H9 (cell line): ENCODE measurements at regions not wholly inside any gene's neighbourhood (a gene's known extent, or its start where the extent isn't known, plus 50 kb on each side); places are given as distances from the start of the nearest gene placed in this dataset.

ENCODE experiments used
- DNase-seq: peaks from one replicate; pipeline ENCODE4 v3.0.0-alpha.2; 2017
- H2AFZ ChIP-seq: one replicate; pipeline ENCODE4 v1.6.1; 2013; ENCODE audit warnings: mild to moderate bottlenecking, low read length, control low read depth, moderate library complexity
- H2AK5ac ChIP-seq: 2 replicates; pipeline ENCODE4 v1.6.1; 2013; ENCODE audit warnings: low read length, control low read depth, mixed read lengths; ENCODE audit not compliant: insufficient read length
- H2BK120ac ChIP-seq: one replicate; pipeline ENCODE4 v1.6.1; 2013; ENCODE audit warnings: low read depth, mild to moderate bottlenecking, low read length, control low read depth, inconsistent platforms; ENCODE audit not compliant: poor library complexity, severe bottlenecking
- H2BK12ac ChIP-seq: 2 replicates; pipeline ENCODE4 v1.6.1; 2013; ENCODE audit warnings: low read length, control low read depth, mixed read lengths, low read depth; ENCODE audit not compliant: insufficient read length
- H2BK15ac ChIP-seq: 2 replicates; pipeline ENCODE4 v1.6.1; 2013; ENCODE audit warnings: low read depth, low read length, control low read depth
- H2BK20ac ChIP-seq: one replicate; pipeline ENCODE4 v1.6.1; 2013; ENCODE audit warnings: low read depth, mild to moderate bottlenecking, low read length, control low read depth, inconsistent platforms; ENCODE audit not compliant: poor library complexity, severe bottlenecking
- H2BK5ac ChIP-seq: 2 replicates; pipeline ENCODE4 v1.6.1; 2013; ENCODE audit warnings: low read length, control low read depth, mixed read lengths; ENCODE audit not compliant: insufficient read length
- H3K14ac ChIP-seq: 2 replicates; pipeline ENCODE4 v1.6.1; 2013; ENCODE audit warnings: low read length, control low read depth; ENCODE audit not compliant: insufficient read depth
- H3K18ac ChIP-seq: 2 replicates; pipeline ENCODE4 v1.6.1; 2013; ENCODE audit warnings: low read depth, mild to moderate bottlenecking, mixed read lengths, low read length, control low read depth; ENCODE audit not compliant: insufficient read length
- H3K23ac ChIP-seq: 2 replicates; pipeline ENCODE4 v1.6.1; 2013; ENCODE audit warnings: low read length, control low read depth, mixed read lengths, low read depth; ENCODE audit not compliant: insufficient read length
- H3K23me2 ChIP-seq: 2 replicates; pipeline ENCODE4 v1.6.1; 2013; ENCODE audit warnings: low read depth, mild to moderate bottlenecking, mixed read lengths, low read length, control low read depth; ENCODE audit not compliant: insufficient read length, poor library complexity, severe bottlenecking
- H3K27ac ChIP-seq: 2 replicates; pipeline ENCODE4 v1.5.1; 2013; ENCODE audit warnings: low read length, control low read depth, mixed read lengths, low read depth; ENCODE audit not compliant: insufficient read length
- H3K27me3 ChIP-seq: 2 replicates; pipeline ENCODE4 v1.6.1; 2013; ENCODE audit warnings: low read length, control low read depth, inconsistent platforms; ENCODE audit not compliant: insufficient read depth
- H3K4ac ChIP-seq: 2 replicates; pipeline ENCODE4 v1.6.1; 2013; ENCODE audit warnings: low read depth, mild to moderate bottlenecking, control low read depth, inconsistent platforms, low read length, moderate library complexity
- H3K4me1 ChIP-seq: 2 replicates; pipeline ENCODE4 v1.6.1; 2013; ENCODE audit warnings: low read length, control low read depth, inconsistent platforms; ENCODE audit not compliant: insufficient read depth
- H3K4me2 ChIP-seq: 2 replicates; pipeline ENCODE4 v1.6.1; 2013; ENCODE audit warnings: low read length, control low read depth, mixed read lengths; ENCODE audit not compliant: insufficient read length, insufficient read depth
- H3K56ac ChIP-seq: 2 replicates; pipeline ENCODE4 v1.6.1; 2013; ENCODE audit warnings: low read depth, mild to moderate bottlenecking, mixed read lengths, low read length, control low read depth; ENCODE audit not compliant: insufficient read length
- H3K79me1 ChIP-seq: 2 replicates; pipeline ENCODE4 v1.6.1; 2013; ENCODE audit warnings: low read depth, mild to moderate bottlenecking, moderate library complexity, low read length, control low read depth, inconsistent platforms; ENCODE audit not compliant: insufficient read depth, poor library complexity, severe bottlenecking
- H3K79me2 ChIP-seq: 2 replicates; pipeline ENCODE4 v1.6.1; 2013; ENCODE audit warnings: low read length, control low read depth, inconsistent platforms; ENCODE audit not compliant: insufficient read depth
- H3K9ac ChIP-seq: 2 replicates; pipeline ENCODE4 v1.6.1; 2013; ENCODE audit warnings: low read length, control low read depth, mixed read lengths; ENCODE audit not compliant: insufficient read length; ENCODE audit errors: extremely low read depth
- H3K9me3 ChIP-seq: one replicate; pipeline ENCODE4 v1.6.1; 2013; ENCODE audit warnings: low read depth, low read length, inconsistent platforms; ENCODE audit not compliant: control insufficient read depth
- H3T11ph ChIP-seq: one replicate; pipeline ENCODE4 v1.6.1; 2013; ENCODE audit warnings: mild to moderate bottlenecking, low read length, control low read depth, inconsistent platforms
- H4K20me1 ChIP-seq: one replicate; pipeline ENCODE4 v1.6.1; 2013; ENCODE audit not compliant: control insufficient read depth, insufficient read length, insufficient read depth
- H4K5ac ChIP-seq: 2 replicates; pipeline ENCODE4 v1.6.1; 2013; ENCODE audit warnings: low read depth, mild to moderate bottlenecking, mixed read lengths, low read length, control low read depth; ENCODE audit not compliant: insufficient read length
- H4K8ac ChIP-seq: replicated peaks from 2 replicates; pipeline ENCODE4 v1.6.1; 2013; ENCODE audit warnings: low read length, control low read depth, mixed read lengths, low read depth; ENCODE audit not compliant: insufficient read length
- H4K91ac ChIP-seq: 2 replicates; pipeline ENCODE4 v1.6.1; 2013; ENCODE audit warnings: low read depth, mild to moderate bottlenecking, moderate library complexity, mixed read lengths, low read length, control low read depth; ENCODE audit not compliant: insufficient read length
- H3K27ac Mint-ChIP-seq, 3 experiments: 2 replicates in 2 of 3; 3 replicates in 1 of 3; pipeline ENCODE4 v1.8.0; 2020 to 2021; ENCODE audit warnings: mixed read lengths in 3 of 3, mild to moderate bottlenecking in 1 of 3, moderate library complexity in 1 of 3
- H3K27me3 Mint-ChIP-seq: 2 replicates; pipeline ENCODE4 v1.8.0; 2021; ENCODE audit warnings: low read depth, mild to moderate bottlenecking, moderate library complexity, mixed read lengths
- H3K36me3 Mint-ChIP-seq, 3 experiments: 2 replicates in 2 of 3; 3 replicates in 1 of 3; pipeline ENCODE4 v1.8.0; 2020 to 2021; ENCODE audit warnings: low read depth in 3 of 3, mixed read lengths in 3 of 3; ENCODE audit not compliant: insufficient read depth in 1 of 3
- H3K4me1 Mint-ChIP-seq, 2 experiments: 2 replicates each; pipeline ENCODE4 v1.8.0; 2020; ENCODE audit warnings: mixed read lengths in 2 of 2
- H3K4me3 Mint-ChIP-seq, 2 experiments: 2 replicates in 1 of 2; 3 replicates in 1 of 2; pipeline ENCODE4 v1.8.0; 2020 to 2021; ENCODE audit warnings: mild to moderate bottlenecking in 2 of 2, mixed read lengths in 2 of 2, moderate library complexity in 1 of 2
- H3K9me3 Mint-ChIP-seq, 2 experiments: 2 replicates in 1 of 2; 3 replicates in 1 of 2; pipeline ENCODE4 v1.8.0; 2020; ENCODE audit warnings: mild to moderate bottlenecking in 2 of 2, mixed read lengths in 2 of 2, moderate library complexity in 1 of 2
- WGBS: extraction: QIAGEN DNeasy Blood & Tissue Kit; methylation state at CpG from one replicate; pipeline ENCODE4 v1.1.7; 2013; ENCODE audit warnings: missing lambda C conversion rate, low lambda C conversion rate, mixed read lengths; ENCODE audit not compliant: insufficient read length; ENCODE audit errors: extremely low coverage; 5-methylcytosine and 5-hydroxymethylcytosine counted together
- TF ChIP-seq, protein P1 (sequence below): fragments of 200-600 bp; sonication (generic); conservative IDR thresholded peaks from 3 replicates; pipeline ENCODE4 v1.8.0; 2021; ENCODE audit warnings: antibody characterized with exemption, mild to moderate bottlenecking

DNA sequence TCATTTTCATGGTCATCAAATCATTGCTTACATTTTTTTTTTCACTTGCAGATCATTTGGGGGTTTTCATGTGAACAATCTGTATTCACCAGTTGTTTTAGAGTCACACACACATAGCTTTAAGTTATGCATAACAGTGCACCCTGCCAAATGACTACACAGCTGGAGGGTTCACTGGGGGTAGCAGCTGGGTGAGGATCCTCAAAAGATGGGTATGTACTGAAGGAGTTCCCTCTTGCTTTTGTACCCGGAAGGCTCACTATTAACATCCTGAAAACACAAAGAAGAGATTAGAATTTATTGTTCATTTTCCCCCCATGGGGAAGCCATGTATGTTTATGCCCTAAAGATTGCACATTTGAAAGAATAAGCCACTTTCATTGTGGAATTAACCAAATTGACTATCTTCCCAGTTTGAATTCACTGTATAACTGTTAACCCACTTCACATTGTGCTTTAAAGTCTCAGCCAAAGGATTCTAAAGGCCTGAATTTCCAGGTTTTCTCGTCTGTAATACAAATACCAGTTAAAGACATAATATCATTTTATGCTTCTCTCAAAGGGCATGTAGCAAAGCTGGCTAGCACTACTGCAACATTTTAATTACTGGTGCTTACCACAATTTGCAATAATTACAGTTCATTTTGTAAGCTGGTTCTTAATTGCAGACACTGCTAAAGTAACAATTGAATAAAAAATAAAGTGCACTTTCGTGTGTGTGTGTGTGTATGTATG lies 466.4 kb upstream of the MEF2C start:
- Histone ChIP-seq H2BK5ac (no peak overlapping the region), H3K9me3 (no peaks in the 10 kb centered on the region), H3K27me3 (no peaks in the 10 kb centered on the region), H2AFZ (no peak overlapping the region), H3K79me1 (no peaks in the 10 kb centered on the region), H2BK120ac (no peak overlapping the region), H3K23ac (no peak overlapping the region), H3K14ac (no peak overlapping the region), H3K9ac (no peak overlapping the region), H2BK20ac (no peak overlapping the region), H4K20me1 (no peaks in the 10 kb centered on the region), H2AK5ac (no peak overlapping the region), H3K18ac (no peak overlapping the region), H4K8ac (no peak overlapping the region), H3K4ac (no peak overlapping the region), H2BK12ac (no peak overlapping the region), H3K27ac (no peak overlapping the region), H3K23me2 (no peaks in the 10 kb centered on the region), H3K56ac (no peak overlapping the region), H3T11ph (no peak overlapping the region), H4K5ac (no peak overlapping the region), H2BK15ac (no peak overlapping the region), H3K4me2 (no peak overlapping the region), H4K91ac (no peak overlapping the region), H3K79me2 (no peaks in the 10 kb centered on the region), H3K4me1 (no peaks in the 10 kb centered on the region)
- peaks cover 6 to 8% of the 10 kb centered on the region in 2 experiments for H3K4me1 Mint-ChIP-seq
- no peaks in the 10 kb centered on the region for H3K27me3 Mint-ChIP-seq
- H3K9me3 Mint-ChIP-seq = no peaks in the 10 kb centered on the region
- TF ChIP-seq, protein P1, sequence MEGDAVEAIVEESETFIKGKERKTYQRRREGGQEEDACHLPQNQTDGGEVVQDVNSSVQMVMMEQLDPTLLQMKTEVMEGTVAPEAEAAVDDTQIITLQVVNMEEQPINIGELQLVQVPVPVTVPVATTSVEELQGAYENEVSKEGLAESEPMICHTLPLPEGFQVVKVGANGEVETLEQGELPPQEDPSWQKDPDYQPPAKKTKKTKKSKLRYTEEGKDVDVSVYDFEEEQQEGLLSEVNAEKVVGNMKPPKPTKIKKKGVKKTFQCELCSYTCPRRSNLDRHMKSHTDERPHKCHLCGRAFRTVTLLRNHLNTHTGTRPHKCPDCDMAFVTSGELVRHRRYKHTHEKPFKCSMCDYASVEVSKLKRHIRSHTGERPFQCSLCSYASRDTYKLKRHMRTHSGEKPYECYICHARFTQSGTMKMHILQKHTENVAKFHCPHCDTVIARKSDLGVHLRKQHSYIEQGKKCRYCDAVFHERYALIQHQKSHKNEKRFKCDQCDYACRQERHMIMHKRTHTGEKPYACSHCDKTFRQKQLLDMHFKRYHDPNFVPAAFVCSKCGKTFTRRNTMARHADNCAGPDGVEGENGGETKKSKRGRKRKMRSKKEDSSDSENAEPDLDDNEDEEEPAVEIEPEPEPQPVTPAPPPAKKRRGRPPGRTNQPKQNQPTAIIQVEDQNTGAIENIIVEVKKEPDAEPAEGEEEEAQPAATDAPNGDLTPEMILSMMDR = no peak
- H3K4me3 Mint-ChIP-seq = no peak overlapping the region
- WGBS = no CpG with 5 or more reads among the region's 3 CpGs
- H3K27ac Mint-ChIP-seq = no peak overlapping the region; a peak in 1 of 7 replicates
- DNase-seq = no peak
- H3K36me3 Mint-ChIP-seq = no peaks in the 10 kb centered on the region
